Astrocyte (in vitro differentiated cells and primary cell): ENCODE measurements at regions not wholly inside any gene's neighbourhood (a gene's known extent, or its start where the extent isn't known, plus 50 kb on each side); places are given as distances from the start of the nearest gene placed in this dataset.
A peak's percentile ranks its signal among the peaks of the same experiment; 100 is the strongest.

Experiments used
- DNase-seq: peaks from one replicate; pipeline ENCODE4 v3.0.0-alpha.2; 2010; ENCODE audit warnings: low read depth
- FAIRE-seq: peaks from 2 replicates; lab custom pipeline; 2011; peaks lifted over from hg19 to GRCh38; lab: Jason Lieb, UNC
- H2AFZ ChIP-seq: 2 replicates; pipeline ENCODE4 v1.6.0; 2012; ENCODE audit warnings: low read depth, low read length, inconsistent platforms
- H3K27ac ChIP-seq: 2 replicates; pipeline ENCODE4 v1.5.1; 2011; ENCODE audit warnings: low read depth, low read length, inconsistent platforms
- H3K27me3 ChIP-seq: 2 replicates; pipeline ENCODE4 v1.6.0; 2011; ENCODE audit warnings: low read length, inconsistent platforms; ENCODE audit not compliant: insufficient read depth
- H3K36me3 ChIP-seq: 2 replicates; pipeline ENCODE4 v1.5.1; 2011; ENCODE audit warnings: low read length, inconsistent platforms; ENCODE audit not compliant: insufficient read depth
- H3K4me1 ChIP-seq: 2 replicates; pipeline ENCODE4 v1.5.1; 2011; ENCODE audit warnings: low read length, inconsistent platforms; ENCODE audit not compliant: insufficient read depth
- H3K4me2 ChIP-seq: 2 replicates; pipeline ENCODE4 v1.6.0; 2012; ENCODE audit warnings: low read length, inconsistent platforms
- H3K4me3 ChIP-seq: 2 replicates; pipeline ENCODE4 v1.5.1; 2011; ENCODE audit warnings: low read depth, mild to moderate bottlenecking, low read length, inconsistent platforms; ENCODE audit not compliant: insufficient read depth
- H3K79me2 ChIP-seq: 2 replicates; pipeline ENCODE4 v1.6.0; 2012; ENCODE audit warnings: mild to moderate bottlenecking, low read length, inconsistent platforms; ENCODE audit not compliant: insufficient read depth
- H3K9ac ChIP-seq: 2 replicates; pipeline ENCODE4 v1.6.0; 2012; ENCODE audit warnings: mild to moderate bottlenecking, low read length, inconsistent platforms
- H3K9me3 ChIP-seq: 2 replicates; pipeline ENCODE4 v1.5.1; 2012; ENCODE audit warnings: low read depth, mild to moderate bottlenecking, low read length, inconsistent platforms; ENCODE audit not compliant: insufficient read depth
- H4K20me1 ChIP-seq: 2 replicates; pipeline ENCODE4 v1.6.0; 2012; ENCODE audit warnings: low read length, inconsistent platforms; ENCODE audit not compliant: insufficient read depth
- H3K27ac Mint-ChIP-seq: one replicate; pipeline ENCODE4 v1.8.0; 2021; ENCODE audit warnings: mild to moderate bottlenecking, mixed read lengths; ENCODE audit not compliant: unreplicated experiment
- H3K27me3 Mint-ChIP-seq: one replicate; pipeline ENCODE4 v1.8.0; 2021; ENCODE audit warnings: low read depth, mixed read lengths; ENCODE audit not compliant: unreplicated experiment
- H3K36me3 Mint-ChIP-seq: one replicate; pipeline ENCODE4 v1.8.0; 2021; ENCODE audit warnings: low read depth, mixed read lengths; ENCODE audit not compliant: unreplicated experiment
- H3K4me1 Mint-ChIP-seq: one replicate; pipeline ENCODE4 v1.8.0; 2021; ENCODE audit warnings: low read depth, mixed read lengths; ENCODE audit not compliant: unreplicated experiment
- H3K4me3 Mint-ChIP-seq: one replicate; pipeline ENCODE4 v1.8.0; 2021; ENCODE audit warnings: mild to moderate bottlenecking, moderate library complexity, mixed read lengths; ENCODE audit not compliant: unreplicated experiment
- H3K9me3 Mint-ChIP-seq: one replicate; pipeline ENCODE4 v1.8.0; 2021; ENCODE audit warnings: mild to moderate bottlenecking, mixed read lengths; ENCODE audit not compliant: unreplicated experiment
- CTCF ChIP-seq: IDR thresholded peaks from 2 replicates; pipeline ENCODE4 v1.5.1; 2011; ENCODE audit warnings: low read depth, mild to moderate bottlenecking, inconsistent platforms, low read length, moderate library complexity; ENCODE audit not compliant: insufficient read depth
- EZH2 ChIP-seq: IDR thresholded peaks from 2 replicates; pipeline ENCODE4 v1.6.1; 2012; ENCODE audit warnings: mild to moderate bottlenecking, low read length, inconsistent platforms; ENCODE audit not compliant: insufficient read depth

- no peak overlapping the region for H3K27ac Mint-ChIP-seq
- no peaks in the 10 kb centered on the region for H4K20me1 ChIP-seq
- no peaks in the 10 kb centered on the region for H3K27me3 ChIP-seq
- peaks cover 1% of the 10 kb centered on the region for H3K9me3 Mint-ChIP-seq
- TF ChIP-seq CTCF = no peak
- TF ChIP-seq EZH2 = no peak
- H3K27ac ChIP-seq = no peak overlapping the region
- no peak overlapping the region for H3K4me3 ChIP-seq
- H3K36me3 Mint-ChIP-seq = peaks cover 3% of the 10 kb centered on the region
- H3K4me1 ChIP-seq = peaks cover 5% of the 10 kb centered on the region
- H3K9me3 ChIP-seq = no peaks in the 10 kb centered on the region
- H3K36me3 ChIP-seq = no peaks in the 10 kb centered on the region
- H3K4me2 ChIP-seq = no peak overlapping the region
- H3K4me1 Mint-ChIP-seq = peaks cover 5% of the 10 kb centered on the region
- no peak overlapping the region for H3K9ac ChIP-seq
- no peak overlapping the region for H3K4me3 Mint-ChIP-seq
- peaks cover 5% of the 10 kb centered on the region for H3K27me3 Mint-ChIP-seq
- no peak for FAIRE-seq
- DNase-seq = no peak
- H2AFZ ChIP-seq = peak overlapping the region; percentile 4
- H3K79me2 ChIP-seq = no peaks in the 10 kb centered on the region
Measured at GRCh38 chr9:129347316-129348120, 169.5 kb upstream of the IER5L start.

- H3K9me3 Mint-ChIP-seq = peaks cover 1% of the 10 kb centered on the region
- Histone ChIP-seq H3K79me2 (no peaks in the 10 kb centered on the region), H4K20me1 (no peaks in the 10 kb centered on the region), H3K36me3 (no peaks in the 10 kb centered on the region), H3K27ac (no peak overlapping the region), H3K9me3 (no peaks in the 10 kb centered on the region), H3K27me3 (no peaks in the 10 kb centered on the region), H3K9ac (no peak overlapping the region), H3K4me1 (no peaks in the 10 kb centered on the region), H3K4me2 (no peak overlapping the region), H3K4me3 (no peak overlapping the region), H2AFZ (no peak overlapping the region)
- no peak for DNase-seq
- no peak overlapping the region for H3K4me3 Mint-ChIP-seq
- no peak for FAIRE-seq
- TF ChIP-seq EZH2 (no peak), CTCF (no peak)
- no peak overlapping the region for H3K27ac Mint-ChIP-seq
- H3K36me3 Mint-ChIP-seq = peaks cover 3% of the 10 kb centered on the region
- H3K4me1 Mint-ChIP-seq = peaks cover 3% of the 10 kb centered on the region
- peaks cover 5% of the 10 kb centered on the region for H3K27me3 Mint-ChIP-seq
Measured at GRCh38 chr9:129346046-129346445, 168.0 kb upstream of the IER5L start.
